B cell (primary cell): ENCODE measurements at regions not wholly inside any gene's neighbourhood (a gene's known extent, or its start where the extent isn't known, plus 50 kb on each side); places are given as distances from the start of the nearest gene placed in this dataset.

Source experiments
- CTCF ChIP-seq: fragments of 200-600 bp; IDR thresholded peaks from one replicate; pipeline ENCODE4 v1.8.0; 2022; ENCODE audit warnings: antibody characterized with exemption, mild to moderate bottlenecking
- EZH2 ChIP-seq: IDR thresholded peaks from 2 replicates; pipeline ENCODE4 v1.6.1; 2012; ENCODE audit warnings: borderline replicate concordance, low read depth, mild to moderate bottlenecking, moderate library complexity, low read length; ENCODE audit not compliant: insufficient read depth, poor library complexity, severe bottlenecking

- TF ChIP-seq EZH2 = no peak
- no peak for TF ChIP-seq CTCF
These were observed 292.4 kb upstream of the SMIM30 start for GRCh38 chr7:113410796-113411195.
